ENCODE measurements at regions not wholly inside any gene's neighbourhood (a gene's known extent, or its start where the extent isn't known, plus 50 kb on each side); places are given as distances from the start of the nearest gene placed in this dataset.

DNA sequence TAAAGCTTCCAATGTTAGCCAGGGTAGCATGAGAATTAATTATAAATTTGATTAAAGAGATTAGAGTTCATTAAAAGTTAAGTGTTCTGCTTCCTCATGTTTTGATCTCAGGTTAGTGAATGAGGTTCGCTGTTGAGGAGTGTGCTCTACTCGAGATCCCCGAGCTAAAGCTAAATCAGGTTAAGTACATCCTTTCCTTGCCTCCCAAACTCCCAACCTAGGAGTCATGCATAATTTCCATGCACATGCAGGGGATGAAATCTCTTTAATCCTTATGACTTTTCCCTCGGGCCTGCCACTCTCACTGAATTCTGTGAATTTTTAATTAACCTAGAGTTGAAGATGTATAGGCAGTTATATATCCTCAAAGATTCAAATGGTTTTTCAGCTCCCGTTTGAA lies 156.1 kb upstream of the NCK2 start:
- TF ChIP-seq, protein P1, sequence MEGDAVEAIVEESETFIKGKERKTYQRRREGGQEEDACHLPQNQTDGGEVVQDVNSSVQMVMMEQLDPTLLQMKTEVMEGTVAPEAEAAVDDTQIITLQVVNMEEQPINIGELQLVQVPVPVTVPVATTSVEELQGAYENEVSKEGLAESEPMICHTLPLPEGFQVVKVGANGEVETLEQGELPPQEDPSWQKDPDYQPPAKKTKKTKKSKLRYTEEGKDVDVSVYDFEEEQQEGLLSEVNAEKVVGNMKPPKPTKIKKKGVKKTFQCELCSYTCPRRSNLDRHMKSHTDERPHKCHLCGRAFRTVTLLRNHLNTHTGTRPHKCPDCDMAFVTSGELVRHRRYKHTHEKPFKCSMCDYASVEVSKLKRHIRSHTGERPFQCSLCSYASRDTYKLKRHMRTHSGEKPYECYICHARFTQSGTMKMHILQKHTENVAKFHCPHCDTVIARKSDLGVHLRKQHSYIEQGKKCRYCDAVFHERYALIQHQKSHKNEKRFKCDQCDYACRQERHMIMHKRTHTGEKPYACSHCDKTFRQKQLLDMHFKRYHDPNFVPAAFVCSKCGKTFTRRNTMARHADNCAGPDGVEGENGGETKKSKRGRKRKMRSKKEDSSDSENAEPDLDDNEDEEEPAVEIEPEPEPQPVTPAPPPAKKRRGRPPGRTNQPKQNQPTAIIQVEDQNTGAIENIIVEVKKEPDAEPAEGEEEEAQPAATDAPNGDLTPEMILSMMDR (conservative IDR thresholded peaks at IDR 0.05; ENCODE audit: low read length) = no peak
- TF ChIP-seq EZH2phosphoT487 (IDR thresholded peaks at IDR 0.05; ENCODE audit: borderline replicate concordance) = no peak
- H3K27me3 ChIP-seq (ENCODE audit: insufficient read depth, low read length, poor library complexity, severe bottlenecking) = no peaks in the 10 kb centered on the region
- no peaks in the 10 kb centered on the region for H3K36me3 ChIP-seq (ENCODE audit: insufficient read depth, low read length)
- H3K4me2 ChIP-seq (ENCODE audit: low read depth, low read length, poor library complexity, severe bottlenecking) = no peak overlapping the region
- H3K9ac ChIP-seq (ENCODE audit: low read depth, low read length, poor library complexity, severe bottlenecking) = no peak overlapping the region
- H3K9me3 ChIP-seq (ENCODE audit: insufficient read depth, low read depth, low read length) = no peaks in the 10 kb centered on the region; the same call in 1 of the 2 replicates
- peaks cover 8% of the 10 kb centered on the region for H3K4me1 ChIP-seq (ENCODE audit: insufficient read depth, low read length, poor library complexity, severe bottlenecking)
- no peak overlapping the region for H3K4me3 ChIP-seq (ENCODE audit: low read length, poor library complexity, severe bottlenecking)
- no peaks in the 10 kb centered on the region for H3F3A ChIP-seq (ENCODE audit: low read depth)
- H4K20me1 ChIP-seq (ENCODE audit: insufficient read depth, low read length, poor library complexity, severe bottlenecking) = no peaks in the 10 kb centered on the region
- no peaks in the 10 kb centered on the region for H3K9me2 ChIP-seq (replicated peaks; ENCODE audit: low read depth, low read length)
- no peaks in the 10 kb centered on the region for H3K79me2 ChIP-seq (ENCODE audit: insufficient read depth, low read length)
- H2AFZ ChIP-seq (ENCODE audit: low read length) = no peak overlapping the region

DNA sequence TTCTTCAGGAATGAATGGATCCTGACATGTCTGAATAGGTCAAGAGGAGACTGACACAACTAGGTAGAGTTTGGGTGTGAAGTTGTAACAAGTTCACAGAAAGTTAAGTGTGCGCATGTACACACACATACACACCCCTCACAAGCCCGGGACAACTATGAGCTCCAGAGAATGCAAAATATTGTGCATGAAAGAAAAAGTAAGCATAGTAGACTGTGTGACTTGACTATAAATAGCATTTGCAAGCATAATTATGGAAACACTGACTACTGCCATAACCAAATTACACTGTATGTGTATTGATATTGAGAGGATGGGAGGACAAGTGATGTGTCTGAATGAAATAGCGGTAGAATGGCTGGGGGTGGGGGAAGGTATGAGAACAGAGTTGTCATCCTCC lies 157.1 kb upstream of the NCK2 start:
- no peak for TF ChIP-seq EZH2phosphoT487 (IDR thresholded peaks at IDR 0.05; ENCODE audit: borderline replicate concordance)
- TF ChIP-seq, protein P1 (conservative IDR thresholded peaks at IDR 0.05; ENCODE audit: low read length) = no peak
- H2AFZ ChIP-seq (ENCODE audit: low read length) = no peak overlapping the region
- no peaks in the 10 kb centered on the region for H4K20me1 ChIP-seq (ENCODE audit: insufficient read depth, low read length, poor library complexity, severe bottlenecking)
- H3K36me3 ChIP-seq (ENCODE audit: insufficient read depth, low read length) = no peaks in the 10 kb centered on the region
- no peaks in the 10 kb centered on the region for H3F3A ChIP-seq (ENCODE audit: low read depth)
- H3K4me3 ChIP-seq (ENCODE audit: low read length, poor library complexity, severe bottlenecking) = no peak overlapping the region
- no peaks in the 10 kb centered on the region; the same call in 1 of the 2 replicates for H3K9me3 ChIP-seq (ENCODE audit: insufficient read depth, low read depth, low read length)
- H3K79me2 ChIP-seq (ENCODE audit: insufficient read depth, low read length) = no peaks in the 10 kb centered on the region
- peaks cover 8% of the 10 kb centered on the region for H3K4me1 ChIP-seq (ENCODE audit: insufficient read depth, low read length, poor library complexity, severe bottlenecking)
- no peaks in the 10 kb centered on the region for H3K27me3 ChIP-seq (ENCODE audit: insufficient read depth, low read length, poor library complexity, severe bottlenecking)
- H3K4me2 ChIP-seq (ENCODE audit: low read depth, low read length, poor library complexity, severe bottlenecking) = no peak overlapping the region
- no peak overlapping the region for H3K9ac ChIP-seq (ENCODE audit: low read depth, low read length, poor library complexity, severe bottlenecking)
- H3K9me2 ChIP-seq (replicated peaks; ENCODE audit: low read depth, low read length) = no peaks in the 10 kb centered on the region

DNA sequence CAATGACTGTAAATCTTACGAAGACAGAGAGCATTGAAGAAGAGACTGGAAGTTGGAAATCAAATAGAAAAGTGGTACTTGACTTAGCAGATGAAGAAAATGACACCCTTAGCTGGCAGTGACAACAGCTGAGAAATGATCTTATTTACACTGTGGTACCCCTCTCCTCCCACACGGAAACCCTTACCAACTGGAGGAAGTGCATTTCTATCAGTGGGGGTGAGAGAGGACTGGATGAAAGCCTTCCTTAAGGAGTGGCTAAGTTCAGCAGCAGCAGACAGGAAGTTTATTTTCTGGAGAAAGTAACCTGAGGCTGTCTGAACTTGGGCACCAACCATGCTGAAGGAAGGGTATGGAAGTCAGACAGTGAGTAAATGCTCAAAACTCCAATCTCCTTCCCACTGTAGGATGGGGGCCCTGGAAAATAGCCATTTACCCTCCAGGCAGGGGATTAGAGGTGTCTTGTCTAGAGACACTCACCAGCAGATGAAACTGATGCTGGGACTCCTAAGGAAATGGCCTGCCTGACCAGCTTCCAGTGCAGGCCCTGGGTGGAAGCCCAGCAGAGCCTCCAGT lies 160.2 kb upstream of the NCK2 start:
- H3K9ac ChIP-seq (ENCODE audit: low read depth, low read length, poor library complexity, severe bottlenecking) = no peak overlapping the region
- no peak overlapping the region for H3K4me3 ChIP-seq (ENCODE audit: low read length, poor library complexity, severe bottlenecking)
- H4K20me1 ChIP-seq (ENCODE audit: insufficient read depth, low read length, poor library complexity, severe bottlenecking) = no peaks in the 10 kb centered on the region
- H3F3A ChIP-seq (ENCODE audit: low read depth) = no peaks in the 10 kb centered on the region
- H2AFZ ChIP-seq (ENCODE audit: low read length) = peak overlapping the region; percentile 58; the same call in 1 of the 2 replicates
- peaks cover 8% of the 10 kb centered on the region for H3K4me1 ChIP-seq (ENCODE audit: insufficient read depth, low read length, poor library complexity, severe bottlenecking)
- H3K4me2 ChIP-seq (ENCODE audit: low read depth, low read length, poor library complexity, severe bottlenecking) = peak overlapping the region; percentile 28
- H3K27me3 ChIP-seq (ENCODE audit: insufficient read depth, low read length, poor library complexity, severe bottlenecking) = no peaks in the 10 kb centered on the region
- H3K9me3 ChIP-seq (ENCODE audit: insufficient read depth, low read depth, low read length) = no peaks in the 10 kb centered on the region; the same call in 1 of the 2 replicates
- H3K79me2 ChIP-seq (ENCODE audit: insufficient read depth, low read length) = no peaks in the 10 kb centered on the region
- no peaks in the 10 kb centered on the region for H3K36me3 ChIP-seq (ENCODE audit: insufficient read depth, low read length)
- TF ChIP-seq, protein P1 (conservative IDR thresholded peaks at IDR 0.05; ENCODE audit: low read length) = no peak
- no peak for TF ChIP-seq EZH2phosphoT487 (IDR thresholded peaks at IDR 0.05; ENCODE audit: borderline replicate concordance)
- H3K9me2 ChIP-seq (replicated peaks; ENCODE audit: low read depth, low read length) = no peaks in the 10 kb centered on the region
